GM18502 (cell line): ENCODE measurements at regions not wholly inside any gene's neighbourhood (a gene's known extent, or its start where the extent isn't known, plus 50 kb on each side); places are given as distances from the start of the nearest gene placed in this dataset.

Source experiments
- ATAC-seq: cut with Tn5 transposase; IDR thresholded peaks from one replicate; pipeline ENCODE4 v1.9.1; 2021; ENCODE audit warnings: mild to moderate bottlenecking; ENCODE audit not compliant: unreplicated experiment, poor library complexity

- ATAC-seq = no peak
Measured at GRCh38 chr7:132072873-132073272, 503.4 kb downstream of the PLXNA4 start.

- ATAC-seq = no peak
Measured at GRCh38 chr7:132072165-132072564, 504.1 kb downstream of the PLXNA4 start.

GRCh38 chr7:132069306-132069705 is 507.0 kb downstream of the PLXNA4 start:
- ATAC-seq = no peak

- ATAC-seq = no peak
Measured at GRCh38 chr7:132066761-132067171, 509.5 kb downstream of the PLXNA4 start.

- no peak for ATAC-seq
Measured at GRCh38 chr7:132065989-132066603, 509.7 kb upstream of the PODXL start.

- ATAC-seq = no peak
Measured at GRCh38 chr7:132065193-132065988, 509.0 kb upstream of the PODXL start.

GRCh38 chr7:132063800-132064199 is 507.4 kb upstream of the PODXL start:
- ATAC-seq = no peak

GRCh38 chr7:132061937-132062336 is 505.5 kb upstream of the PODXL start:
- no peak for ATAC-seq

- peak; percentile 80 for ATAC-seq
Measured at GRCh38 chr7:132059141-132059540, 502.7 kb upstream of the PODXL start.

GRCh38 chr7:132055336-132056120 is 499.1 kb upstream of the PODXL start:
- no peak for ATAC-seq

- no peak for ATAC-seq
Measured at GRCh38 chr7:132053871-132054270, 497.4 kb upstream of the PODXL start.

GRCh38 chr7:132051311-132051710 is 494.9 kb upstream of the PODXL start:
- ATAC-seq = no peak

- no peak for ATAC-seq
Measured at GRCh38 chr7:132049462-132050304, 493.3 kb upstream of the PODXL start.

- ATAC-seq = no peak
Measured at GRCh38 chr7:132045481-132045980, 489.1 kb upstream of the PODXL start.

GRCh38 chr7:132045002-132045401 is 488.6 kb upstream of the PODXL start:
- ATAC-seq = no peak

- ATAC-seq = no peak
Measured at GRCh38 chr7:132044247-132044646, 487.8 kb upstream of the PODXL start.

- no peak for ATAC-seq
Measured at GRCh38 chr7:132041108-132041507, 484.7 kb upstream of the PODXL start.

- no peak for ATAC-seq
Measured at GRCh38 chr7:132035517-132036362, 479.3 kb upstream of the PODXL start.

- ATAC-seq = no peak
Measured at GRCh38 chr7:132034748-132035416, 478.5 kb upstream of the PODXL start.
